ENCODE measurements at regions not wholly inside any gene's neighbourhood (a gene's known extent, or its start where the extent isn't known, plus 50 kb on each side); places are given as distances from the start of the nearest gene placed in this dataset.
"Not testable (repeated sequence)": the region's sequence is repeated elsewhere in the genome, so short reads cannot be mapped to it uniquely, and the experiment has no call there.

GRCh38 chr1:178591811-178592210 lies 78.9 kb downstream of the TEX35 start:
- TF ChIP-seq MAZ (IDR thresholded peaks at IDR 0.05; ENCODE audit: borderline replicate concordance, low read depth, low read length); CTCF (conservative IDR thresholded peaks at IDR 0.05; ENCODE audit: low read depth, low read length); POLR2A (IDR thresholded peaks at IDR 0.05; ENCODE audit: low read depth, low read length); SMC3 (IDR thresholded peaks at IDR 0.05; ENCODE audit: low read depth, low read length): not testable (repeated sequence)
